Thyroid gland (tissue), 4 donors: ENCODE measurements at regions not wholly inside any gene's neighbourhood (a gene's known extent, or its start where the extent isn't known, plus 50 kb on each side); places are given as distances from the start of the nearest gene placed in this dataset.

Source experiments
- POLR2A ChIP-seq, 2 donors: fragments of 450-650 bp; IDR thresholded peaks; one replicate each; pipeline ENCODE4 v1.6.1; 2017; ENCODE audit warnings: antibody characterized with exemption in 2 of 2, mild to moderate bottlenecking in 2 of 2, moderate library complexity in 1 of 2
- TF ChIP-seq, protein P1 (sequence below), 6 experiments: fragments of 200-600 bp in 3 of 6; fragments of 450-650 bp in 3 of 6; sonication (generic) in 3 of 6; IDR thresholded peaks; one replicate each; pipeline ENCODE4 v1.5.1; 2016 to 2019; ENCODE audit warnings: antibody characterized with exemption in 6 of 6, mild to moderate bottlenecking in 2 of 6, inconsistent platforms in 1 of 6, moderate library complexity in 1 of 6

DNA sequence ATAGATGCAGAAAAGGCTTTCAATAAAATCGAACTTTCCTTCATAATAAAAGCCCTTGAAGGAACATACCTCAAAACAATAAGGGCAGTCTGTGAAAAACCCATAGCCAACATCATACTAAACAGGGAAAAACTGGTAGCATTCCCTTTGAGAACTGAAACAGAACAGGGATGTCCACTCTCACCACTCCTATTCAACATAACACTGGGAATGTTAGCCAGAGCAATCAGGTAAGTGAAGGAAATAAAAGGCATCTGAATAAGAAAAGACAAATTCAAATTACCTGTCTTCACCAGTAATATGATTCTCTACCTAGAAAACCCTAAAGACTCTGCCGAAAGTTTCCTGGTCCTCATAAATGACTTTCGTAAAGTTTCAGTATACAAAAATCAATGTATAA, 861.0 kb upstream of the VRK2 start:
- no peak for TF ChIP-seq POLR2A (IDR thresholded peaks at IDR 0.05)
- TF ChIP-seq, protein P1, sequence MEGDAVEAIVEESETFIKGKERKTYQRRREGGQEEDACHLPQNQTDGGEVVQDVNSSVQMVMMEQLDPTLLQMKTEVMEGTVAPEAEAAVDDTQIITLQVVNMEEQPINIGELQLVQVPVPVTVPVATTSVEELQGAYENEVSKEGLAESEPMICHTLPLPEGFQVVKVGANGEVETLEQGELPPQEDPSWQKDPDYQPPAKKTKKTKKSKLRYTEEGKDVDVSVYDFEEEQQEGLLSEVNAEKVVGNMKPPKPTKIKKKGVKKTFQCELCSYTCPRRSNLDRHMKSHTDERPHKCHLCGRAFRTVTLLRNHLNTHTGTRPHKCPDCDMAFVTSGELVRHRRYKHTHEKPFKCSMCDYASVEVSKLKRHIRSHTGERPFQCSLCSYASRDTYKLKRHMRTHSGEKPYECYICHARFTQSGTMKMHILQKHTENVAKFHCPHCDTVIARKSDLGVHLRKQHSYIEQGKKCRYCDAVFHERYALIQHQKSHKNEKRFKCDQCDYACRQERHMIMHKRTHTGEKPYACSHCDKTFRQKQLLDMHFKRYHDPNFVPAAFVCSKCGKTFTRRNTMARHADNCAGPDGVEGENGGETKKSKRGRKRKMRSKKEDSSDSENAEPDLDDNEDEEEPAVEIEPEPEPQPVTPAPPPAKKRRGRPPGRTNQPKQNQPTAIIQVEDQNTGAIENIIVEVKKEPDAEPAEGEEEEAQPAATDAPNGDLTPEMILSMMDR (IDR thresholded peaks at IDR 0.05), result no peak
